ENCODE measurements at regions not wholly inside any gene's neighbourhood (a gene's known extent, or its start where the extent isn't known, plus 50 kb on each side); places are given as distances from the start of the nearest gene placed in this dataset.
"Not testable (repeated sequence)": the region's sequence is repeated elsewhere in the genome, so short reads cannot be mapped to it uniquely, and the experiment has no call there.

DNA sequence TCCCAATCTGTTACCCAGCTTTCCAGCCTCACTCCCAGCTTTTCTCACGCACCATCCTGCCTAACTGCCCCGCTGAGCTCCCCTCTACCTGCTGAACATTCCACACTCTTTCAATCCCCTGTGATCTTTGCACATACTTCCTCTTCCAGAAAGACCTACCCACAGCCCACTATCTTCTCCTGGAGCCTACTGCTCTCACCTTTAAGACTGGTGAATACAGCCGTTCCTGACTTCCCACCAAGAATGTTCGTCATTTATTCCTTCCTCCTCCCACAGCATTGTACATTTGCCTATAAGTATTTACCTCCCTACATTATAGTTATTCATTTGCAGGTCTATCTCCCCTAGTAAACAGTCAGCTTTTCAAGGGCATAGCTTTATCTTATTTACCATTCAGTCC is 61.9 kb upstream of the MBOAT1 start:
- H3K9me3 ChIP-seq, result no peaks in the 10 kb centered on the region
- H3K4me3 ChIP-seq, result no peak overlapping the region
- H3K27me3 ChIP-seq, result no peaks in the 10 kb centered on the region
- H3K36me3 ChIP-seq, result no peaks in the 10 kb centered on the region
- no peak overlapping the region for H3K27ac ChIP-seq
- no peaks in the 10 kb centered on the region for H3K4me1 ChIP-seq
- DNase-seq, result no peak
- intact Hi-C loops (cut with DNase I; ENCODE audit: low total_unique reads), result no loop called here
- TF ChIP-seq, protein P1, sequence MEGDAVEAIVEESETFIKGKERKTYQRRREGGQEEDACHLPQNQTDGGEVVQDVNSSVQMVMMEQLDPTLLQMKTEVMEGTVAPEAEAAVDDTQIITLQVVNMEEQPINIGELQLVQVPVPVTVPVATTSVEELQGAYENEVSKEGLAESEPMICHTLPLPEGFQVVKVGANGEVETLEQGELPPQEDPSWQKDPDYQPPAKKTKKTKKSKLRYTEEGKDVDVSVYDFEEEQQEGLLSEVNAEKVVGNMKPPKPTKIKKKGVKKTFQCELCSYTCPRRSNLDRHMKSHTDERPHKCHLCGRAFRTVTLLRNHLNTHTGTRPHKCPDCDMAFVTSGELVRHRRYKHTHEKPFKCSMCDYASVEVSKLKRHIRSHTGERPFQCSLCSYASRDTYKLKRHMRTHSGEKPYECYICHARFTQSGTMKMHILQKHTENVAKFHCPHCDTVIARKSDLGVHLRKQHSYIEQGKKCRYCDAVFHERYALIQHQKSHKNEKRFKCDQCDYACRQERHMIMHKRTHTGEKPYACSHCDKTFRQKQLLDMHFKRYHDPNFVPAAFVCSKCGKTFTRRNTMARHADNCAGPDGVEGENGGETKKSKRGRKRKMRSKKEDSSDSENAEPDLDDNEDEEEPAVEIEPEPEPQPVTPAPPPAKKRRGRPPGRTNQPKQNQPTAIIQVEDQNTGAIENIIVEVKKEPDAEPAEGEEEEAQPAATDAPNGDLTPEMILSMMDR (IDR thresholded peaks at IDR 0.05), result no peak
- TF ChIP-seq POLR2A (IDR thresholded peaks at IDR 0.05), result no peak

- intact Hi-C loops (cut with DNase I; ENCODE audit: low total_unique reads), result not testable (repeated sequence)
Measured at GRCh38 chr6:20275837-20276236, 63.6 kb upstream of the MBOAT1 start.

DNA sequence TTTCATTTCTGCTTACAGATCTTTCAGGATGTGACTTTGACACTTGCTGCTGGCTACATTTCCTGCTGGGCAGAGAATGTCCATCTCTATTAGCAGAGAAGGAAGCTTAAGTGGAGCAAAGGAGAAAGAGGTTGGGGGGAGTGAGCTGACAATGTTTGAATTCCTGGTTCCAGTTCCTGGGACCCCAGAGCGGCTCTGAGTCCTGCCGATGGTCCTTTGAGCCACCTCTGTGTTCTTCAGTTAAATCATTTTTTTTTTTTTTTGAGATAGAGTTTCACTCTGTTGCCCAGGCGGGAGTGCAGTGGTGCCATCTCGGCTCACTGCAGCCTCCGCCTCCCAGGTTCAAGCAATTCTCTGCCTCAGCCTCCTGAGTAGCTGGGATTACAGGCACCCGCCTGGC is 65.5 kb upstream of the MBOAT1 start:
- H3K9me3 ChIP-seq; intact Hi-C loops (cut with DNase I; ENCODE audit: low total_unique reads); DNase-seq; H3K4me3 ChIP-seq; H3K27ac ChIP-seq; H3K4me1 ChIP-seq; H3K36me3 ChIP-seq; H3K27me3 ChIP-seq: not testable (repeated sequence)

More at GRCh38 chr6:20275837-20276236, 63.6 kb upstream of the MBOAT1 start:
- not testable (repeated sequence) for H3K27ac ChIP-seq, DNase-seq, H3K9me3 ChIP-seq, H3K27me3 ChIP-seq, H3K4me1 ChIP-seq, H3K36me3 ChIP-seq, H3K4me3 ChIP-seq

- H3K27ac ChIP-seq, result no peak overlapping the region
- H3K27me3 ChIP-seq, result no peaks in the 10 kb centered on the region
- no peak for TF ChIP-seq POLR2A (IDR thresholded peaks at IDR 0.05)
- TF ChIP-seq, protein P1 (IDR thresholded peaks at IDR 0.05), result no peak
- intact Hi-C loops (cut with DNase I; ENCODE audit: low total_unique reads), result no loop called here
- H3K4me1 ChIP-seq, result no peaks in the 10 kb centered on the region
- H3K36me3 ChIP-seq, result no peaks in the 10 kb centered on the region
- H3K9me3 ChIP-seq, result no peaks in the 10 kb centered on the region
- DNase-seq, result no peak
- no peak overlapping the region for H3K4me3 ChIP-seq
Measured at GRCh38 chr6:20279051-20279450, 66.8 kb upstream of the MBOAT1 start.

GRCh38 chr6:20279608-20280287 is 67.5 kb upstream of the MBOAT1 start:
- intact Hi-C loops (cut with DNase I; ENCODE audit: low total_unique reads), result no loop called here
- TF ChIP-seq, protein P1 (IDR thresholded peaks at IDR 0.05), result no peak
- no peak for TF ChIP-seq POLR2A (IDR thresholded peaks at IDR 0.05)
- no peaks in the 10 kb centered on the region for H3K36me3 ChIP-seq
- no peak overlapping the region for H3K4me3 ChIP-seq
- no peaks in the 10 kb centered on the region for H3K27me3 ChIP-seq
- H3K9me3 ChIP-seq, result no peaks in the 10 kb centered on the region
- no peak for DNase-seq
- no peak overlapping the region for H3K27ac ChIP-seq
- no peaks in the 10 kb centered on the region for H3K4me1 ChIP-seq

- no peaks in the 10 kb centered on the region for H3K36me3 ChIP-seq
- H3K27me3 ChIP-seq, result no peaks in the 10 kb centered on the region
- DNase-seq, result no peak
- no peaks in the 10 kb centered on the region for H3K9me3 ChIP-seq
- no peaks in the 10 kb centered on the region for H3K4me1 ChIP-seq
- TF ChIP-seq POLR2A (IDR thresholded peaks at IDR 0.05), result no peak
- TF ChIP-seq, protein P1 (IDR thresholded peaks at IDR 0.05), result no peak
- no peak overlapping the region for H3K4me3 ChIP-seq
- intact Hi-C loops (cut with DNase I; ENCODE audit: low total_unique reads), result no loop called here
- H3K27ac ChIP-seq, result no peak overlapping the region
Measured at GRCh38 chr6:20280288-20280621, 68.0 kb upstream of the MBOAT1 start.

Data from uterus (tissue), 3 donors.